PFSK-1 (cell line): ENCODE measurements at regions not wholly inside any gene's neighbourhood (a gene's known extent, or its start where the extent isn't known, plus 50 kb on each side); places are given as distances from the start of the nearest gene placed in this dataset.

Experiments
- FOXP2 ChIP-seq: optimal IDR thresholded peaks from 2 replicates; pipeline ENCODE3; 2011; ENCODE audit warnings: borderline replicate concordance, control low read depth, inconsistent platforms; ENCODE audit not compliant: insufficient read depth; ENCODE audit errors: extremely low read length, extremely low read depth
- POLR2AphosphoS5 ChIP-seq: IDR thresholded peaks from 2 replicates; pipeline ENCODE4 v1.6.1; 2012; ENCODE audit warnings: low read depth, mild to moderate bottlenecking, control low read depth, low read length, moderate library complexity
- SIN3A ChIP-seq: IDR thresholded peaks from 2 replicates; pipeline ENCODE4 v1.6.1; 2012; ENCODE audit warnings: mild to moderate bottlenecking, low read length, moderate library complexity, borderline replicate concordance; ENCODE audit not compliant: insufficient read depth
- TAF1 ChIP-seq: IDR thresholded peaks from 2 replicates; pipeline ENCODE4 v1.6.1; 2012; ENCODE audit warnings: low read length, control low read depth, borderline replicate concordance; ENCODE audit not compliant: insufficient read depth
- TF ChIP-seq, protein P1 (sequence below), 2 experiments: IDR thresholded peaks; 2 replicates each; pipeline versions ENCODE4 v1.6.1 to v1.8.0; 2011 to 2012; ENCODE audit warnings: low read depth in 2 of 2, low read length in 2 of 2, control low read depth in 1 of 2, inconsistent platforms in 1 of 2, mild to moderate bottlenecking in 1 of 2, moderate library complexity in 1 of 2; ENCODE audit not compliant: insufficient read depth in 1 of 2

DNA sequence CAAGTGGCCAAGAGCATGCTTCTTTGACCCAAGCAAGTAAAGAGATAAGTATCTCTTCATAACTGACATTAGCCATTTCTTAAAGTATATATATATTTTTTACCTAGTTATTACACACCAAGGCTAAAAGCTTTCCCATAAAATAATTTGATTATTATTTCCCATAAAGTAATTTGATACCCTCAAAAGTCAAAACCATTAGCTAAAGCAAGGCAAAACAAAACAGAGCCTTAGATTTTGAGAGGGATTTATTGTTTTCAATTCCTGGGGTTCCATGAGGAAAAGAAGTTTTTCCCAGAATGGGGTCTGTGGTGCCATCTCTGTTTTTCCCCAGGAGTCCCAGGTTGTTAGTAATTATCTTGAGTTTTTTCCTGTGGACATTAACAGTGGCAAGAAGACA lies 125.5 kb upstream of the NUDT4 start:
- TF ChIP-seq POLR2AphosphoS5 = no peak
- TF ChIP-seq FOXP2 = no peak
- TF ChIP-seq, protein P1, sequence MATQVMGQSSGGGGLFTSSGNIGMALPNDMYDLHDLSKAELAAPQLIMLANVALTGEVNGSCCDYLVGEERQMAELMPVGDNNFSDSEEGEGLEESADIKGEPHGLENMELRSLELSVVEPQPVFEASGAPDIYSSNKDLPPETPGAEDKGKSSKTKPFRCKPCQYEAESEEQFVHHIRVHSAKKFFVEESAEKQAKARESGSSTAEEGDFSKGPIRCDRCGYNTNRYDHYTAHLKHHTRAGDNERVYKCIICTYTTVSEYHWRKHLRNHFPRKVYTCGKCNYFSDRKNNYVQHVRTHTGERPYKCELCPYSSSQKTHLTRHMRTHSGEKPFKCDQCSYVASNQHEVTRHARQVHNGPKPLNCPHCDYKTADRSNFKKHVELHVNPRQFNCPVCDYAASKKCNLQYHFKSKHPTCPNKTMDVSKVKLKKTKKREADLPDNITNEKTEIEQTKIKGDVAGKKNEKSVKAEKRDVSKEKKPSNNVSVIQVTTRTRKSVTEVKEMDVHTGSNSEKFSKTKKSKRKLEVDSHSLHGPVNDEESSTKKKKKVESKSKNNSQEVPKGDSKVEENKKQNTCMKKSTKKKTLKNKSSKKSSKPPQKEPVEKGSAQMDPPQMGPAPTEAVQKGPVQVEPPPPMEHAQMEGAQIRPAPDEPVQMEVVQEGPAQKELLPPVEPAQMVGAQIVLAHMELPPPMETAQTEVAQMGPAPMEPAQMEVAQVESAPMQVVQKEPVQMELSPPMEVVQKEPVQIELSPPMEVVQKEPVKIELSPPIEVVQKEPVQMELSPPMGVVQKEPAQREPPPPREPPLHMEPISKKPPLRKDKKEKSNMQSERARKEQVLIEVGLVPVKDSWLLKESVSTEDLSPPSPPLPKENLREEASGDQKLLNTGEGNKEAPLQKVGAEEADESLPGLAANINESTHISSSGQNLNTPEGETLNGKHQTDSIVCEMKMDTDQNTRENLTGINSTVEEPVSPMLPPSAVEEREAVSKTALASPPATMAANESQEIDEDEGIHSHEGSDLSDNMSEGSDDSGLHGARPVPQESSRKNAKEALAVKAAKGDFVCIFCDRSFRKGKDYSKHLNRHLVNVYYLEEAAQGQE (IDR thresholded peaks at IDR 0.05; ENCODE audit: insufficient read depth in 1 of 2, low read depth in 2 of 2, low read length in 2 of 2) = no peak
- TF ChIP-seq TAF1 = no peak
- no peak for TF ChIP-seq SIN3A

DNA sequence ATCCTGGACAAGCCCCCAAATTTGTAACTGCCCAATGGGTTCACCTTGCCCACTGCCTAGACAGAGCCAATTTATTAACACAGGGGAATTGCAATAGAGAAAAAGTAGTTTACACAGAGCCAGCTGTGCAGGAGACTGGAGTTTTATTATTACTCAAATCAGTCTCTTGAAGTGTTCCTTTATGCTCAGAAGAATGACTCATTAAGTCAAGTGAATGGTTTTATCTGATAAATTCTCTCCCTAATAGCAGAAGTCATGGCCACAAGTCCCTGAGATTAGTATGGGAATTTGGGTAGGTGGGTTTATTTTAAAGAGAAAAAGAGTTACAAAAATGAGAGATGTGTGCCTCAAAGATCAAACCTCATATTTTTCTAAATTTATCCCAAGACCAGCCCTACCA lies 122.8 kb upstream of the NUDT4 start:
- TF ChIP-seq, protein P1 (IDR thresholded peaks at IDR 0.05; ENCODE audit: insufficient read depth in 1 of 2, low read depth in 2 of 2, low read length in 2 of 2) = no peak
- TF ChIP-seq POLR2AphosphoS5 (no peak), FOXP2 (no peak), TAF1 (no peak), SIN3A (no peak)

DNA sequence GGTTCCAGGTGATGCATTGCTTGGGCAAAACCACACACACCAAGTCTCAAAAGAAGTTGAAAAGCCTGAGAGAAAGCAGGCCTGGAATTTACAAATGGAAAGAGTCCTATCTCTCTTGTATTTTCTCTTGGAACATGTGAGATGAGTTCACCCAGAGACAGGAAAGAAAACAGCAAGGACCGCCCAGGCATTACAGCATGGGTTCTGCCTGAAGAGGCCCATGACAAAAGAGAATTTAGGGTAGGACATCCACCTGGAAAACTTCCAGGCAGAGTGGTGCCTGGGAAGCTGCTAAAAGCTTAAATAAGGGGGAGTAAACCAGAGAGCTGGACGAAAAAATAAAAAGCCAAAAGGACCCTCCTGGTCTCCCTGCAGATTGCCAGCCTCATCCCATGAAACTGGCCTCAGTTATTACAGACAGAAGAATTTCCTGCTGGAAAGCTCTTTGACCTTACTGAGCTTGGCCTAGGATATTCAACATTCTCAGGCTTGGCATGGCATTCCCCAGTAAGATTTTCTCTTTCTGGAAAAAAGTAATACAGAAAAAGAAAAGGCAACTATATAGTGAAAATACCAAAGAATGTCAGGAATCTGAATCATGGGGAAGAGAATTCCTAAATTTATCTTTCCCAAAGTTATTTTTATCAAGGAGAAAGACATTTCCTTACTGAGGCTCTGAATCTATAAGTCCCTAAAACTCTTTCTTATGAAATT lies 121.3 kb upstream of the NUDT4 start:
- TF ChIP-seq, protein P1 (IDR thresholded peaks at IDR 0.05; ENCODE audit: insufficient read depth in 1 of 2, low read depth in 2 of 2, low read length in 2 of 2) = no peak
- no peak for TF ChIP-seq TAF1
- no peak for TF ChIP-seq POLR2AphosphoS5
- TF ChIP-seq FOXP2 = no peak
- no peak for TF ChIP-seq SIN3A

DNA sequence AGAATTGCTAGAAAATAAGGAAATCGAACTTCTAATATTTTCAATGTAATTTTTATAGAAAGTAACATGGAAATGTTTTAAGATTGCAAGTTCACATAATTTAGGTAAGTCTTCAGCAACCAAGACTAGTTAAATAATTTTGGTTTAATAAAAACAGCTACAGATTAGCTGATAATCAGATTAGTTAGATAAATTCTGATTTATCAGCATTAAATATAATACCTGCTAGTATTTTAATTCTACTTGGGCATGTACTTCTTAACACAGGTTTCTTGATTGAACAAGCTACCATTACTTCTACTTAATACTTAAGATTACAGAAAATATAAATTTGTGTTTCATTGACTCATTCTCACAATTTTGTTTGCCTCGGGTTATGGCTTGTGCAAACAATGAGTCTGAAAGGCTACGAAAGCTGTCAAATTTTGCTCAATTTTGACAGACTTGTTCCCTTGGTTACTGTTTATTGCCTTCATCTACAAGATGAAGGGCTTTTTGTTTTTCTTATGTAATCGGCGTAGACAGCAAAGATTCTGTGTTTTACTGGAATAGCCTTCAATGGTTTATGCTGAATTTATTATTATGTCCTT lies 116.1 kb upstream of the NUDT4 start:
- TF ChIP-seq, protein P1 (IDR thresholded peaks at IDR 0.05; ENCODE audit: insufficient read depth in 1 of 2, low read depth in 2 of 2, low read length in 2 of 2) = no peak
- TF ChIP-seq FOXP2 = no peak
